Activated naive CD4-positive, alpha-beta T cell treated with anti-CD3 and anti-CD28 coated beads, Interleukin-2, amount 10 ng/mL, durations not matched to agents 7 days and 5 days (primary cell): ENCODE measurements at regions not wholly inside any gene's neighbourhood (a gene's known extent, or its start where the extent isn't known, plus 50 kb on each side); places are given as distances from the start of the nearest gene placed in this dataset.
"Not testable (repeated sequence)": the region's sequence is repeated elsewhere in the genome, so short reads cannot be mapped to it uniquely, and the experiment has no call there.

ENCODE experiments used
- CTCF ChIA-PET: fragments of 350-600 bp; sonication (Branson Sonifier 250); formaldehyde crosslinking; loops from one replicate; lab custom pipeline; 2021; ENCODE audit warnings: antibody characterized with exemption; lab: Charles Lee
- DNase-seq: peaks from one replicate; pipeline ENCODE4 v3.0.0-alpha.2; 2020
- H3K27ac Mint-ChIP-seq: one replicate; pipeline ENCODE4 v1.8.0; 2021; ENCODE audit warnings: mild to moderate bottlenecking, moderate library complexity, mixed read lengths
- H3K27me3 Mint-ChIP-seq: one replicate; pipeline ENCODE4 v1.8.0; 2021; ENCODE audit warnings: mild to moderate bottlenecking, mixed read lengths
- H3K36me3 Mint-ChIP-seq: one replicate; pipeline ENCODE4 v1.8.0; 2021; ENCODE audit warnings: mixed read lengths
- H3K4me1 Mint-ChIP-seq: one replicate; pipeline ENCODE4 v1.8.0; 2021; ENCODE audit warnings: mixed read lengths
- H3K4me3 Mint-ChIP-seq: one replicate; pipeline ENCODE4 v1.8.0; 2021; ENCODE audit warnings: mild to moderate bottlenecking, moderate library complexity, mixed read lengths
- H3K9me3 Mint-ChIP-seq: one replicate; pipeline ENCODE4 v1.8.0; 2021; ENCODE audit warnings: mixed read lengths

- Mint-ChIP-seq H3K27me3 (peaks cover 30% of the 10 kb centered on the region), H3K4me1 (peaks cover 11% of the 10 kb centered on the region), H3K9me3 (no peaks in the 10 kb centered on the region), H3K27ac (no peak overlapping the region), H3K36me3 (no peaks in the 10 kb centered on the region), H3K4me3 (no peak overlapping the region)
- no peak for DNase-seq
- CTCF ChIA-PET, result interaction anchor here (0.9 to 5.3 kb wide), 4 partner anchors 150 to 507 kb away, joined by 3 to 71 read pairs (median 22); partner anchors contain the start of gene ZFP36L2
These were observed 185.1 kb upstream of the HAAO start for GRCh38 chr2:42977270-42978174.

- peaks cover 20% of the 10 kb centered on the region for H3K4me1 Mint-ChIP-seq
- H3K9me3 Mint-ChIP-seq, result no peaks in the 10 kb centered on the region
- DNase-seq, result no peak
- CTCF ChIA-PET, result interaction anchor here (0.7 to 5.3 kb wide), 6 partner anchors 11 to 565 kb away, joined by 3 to 71 read pairs (median 14); partner anchors contain the start of gene ZFP36L2
- peaks cover 30% of the 10 kb centered on the region for H3K27me3 Mint-ChIP-seq
- no peak overlapping the region for H3K27ac Mint-ChIP-seq
- H3K4me3 Mint-ChIP-seq, result no peak overlapping the region
- no peaks in the 10 kb centered on the region for H3K36me3 Mint-ChIP-seq
These were observed 184.0 kb upstream of the HAAO start for GRCh38 chr2:42976351-42976750.

DNA sequence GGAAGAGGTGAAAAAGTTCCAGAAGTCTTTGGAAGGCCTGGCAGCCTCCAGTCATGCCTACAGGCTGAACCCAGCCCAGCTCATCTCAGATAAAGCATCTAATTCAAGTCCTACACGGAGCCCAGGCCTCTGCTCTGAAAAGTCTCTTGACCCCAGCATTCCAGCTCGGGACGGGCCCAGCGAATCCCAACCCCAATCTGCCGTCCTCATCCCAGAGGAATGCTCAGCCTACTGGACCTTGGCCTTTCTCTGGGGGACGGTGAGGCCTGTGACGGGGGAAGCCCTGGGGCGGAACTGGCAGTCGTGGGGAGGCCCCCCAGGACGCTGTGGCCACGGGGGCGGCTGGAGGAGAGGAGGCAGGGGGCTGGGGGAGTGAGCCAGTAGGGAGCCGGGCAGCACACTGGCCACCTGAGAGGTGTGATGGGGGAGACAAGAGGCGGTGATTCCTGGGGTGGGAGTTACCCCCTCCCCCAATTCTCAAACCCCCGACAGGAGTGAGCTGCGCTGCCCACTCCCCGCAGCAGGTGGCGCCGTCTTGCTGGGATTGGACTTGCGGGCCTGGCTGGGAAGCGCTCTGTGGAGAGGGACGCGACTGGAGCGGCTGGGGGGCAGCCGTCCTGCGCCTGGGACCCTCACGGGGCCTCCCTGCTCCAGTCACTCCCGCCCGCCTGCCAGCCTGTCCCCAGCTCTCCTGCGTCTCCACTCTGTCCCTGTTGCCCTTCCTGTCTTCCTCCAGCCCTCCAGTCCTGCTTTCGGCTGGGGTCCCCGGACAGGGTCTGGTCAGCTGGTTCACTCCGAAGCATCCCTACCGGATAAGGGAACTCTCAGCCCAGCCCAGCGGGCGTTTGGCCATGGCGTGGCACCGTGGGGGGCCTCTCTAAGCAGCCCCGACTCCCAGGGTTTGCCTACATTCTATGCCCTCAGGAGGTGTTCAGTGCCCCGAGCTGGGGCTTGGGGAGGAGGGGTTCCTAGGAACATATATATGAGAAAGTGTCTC, 182.6 kb upstream of the HAAO start:
- Mint-ChIP-seq H3K36me3 (no peaks in the 10 kb centered on the region), H3K4me1 (peaks cover 24% of the 10 kb centered on the region), H3K9me3 (no peaks in the 10 kb centered on the region), H3K27me3 (peaks cover 30% of the 10 kb centered on the region), H3K4me3 (no peak overlapping the region), H3K27ac (no peak overlapping the region)
- DNase-seq, result peak; percentile 70
- CTCF ChIA-PET, result interaction anchor here (0.7 to 5.3 kb wide), 16 partner anchors 10 to 567 kb away, joined by 3 to 71 read pairs (median 5); partner anchors contain the start of gene ZFP36L2

GRCh38 chr2:42974169-42974720, 181.9 kb upstream of the HAAO start:
- Mint-ChIP-seq H3K9me3 (no peaks in the 10 kb centered on the region), H3K4me3 (no peak overlapping the region), H3K4me1 (peaks cover 24% of the 10 kb centered on the region), H3K36me3 (no peaks in the 10 kb centered on the region), H3K27ac (no peak overlapping the region), H3K27me3 (peaks cover 33% of the 10 kb centered on the region)
- DNase-seq, result no peak
- CTCF ChIA-PET, result interaction anchor here (0.6 to 5.3 kb wide), 15 partner anchors 9 to 567 kb away, joined by 3 to 71 read pairs (median 5); partner anchors contain the start of gene ZFP36L2

DNA sequence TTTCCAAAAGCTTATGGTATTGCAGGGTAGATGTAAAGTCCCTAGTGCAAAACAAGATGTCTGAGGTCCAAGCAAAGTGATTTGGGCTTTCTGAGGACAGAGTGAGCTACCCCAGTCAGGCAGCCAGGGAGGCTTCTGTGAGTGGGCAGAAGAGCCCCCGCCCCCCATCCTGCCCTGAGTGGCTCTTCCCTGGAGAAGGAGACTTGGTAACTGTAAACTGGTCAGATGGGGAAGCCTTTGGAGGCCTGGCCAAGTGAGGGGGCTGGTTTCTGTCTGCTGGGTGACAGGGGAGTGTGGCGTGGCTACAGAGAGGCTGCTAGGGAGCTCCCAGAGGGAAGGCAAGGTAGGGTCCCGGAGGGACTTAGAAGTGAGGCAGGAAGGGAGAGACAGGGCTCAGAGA, 181.3 kb upstream of the HAAO start:
- H3K9me3 Mint-ChIP-seq, result no peaks in the 10 kb centered on the region
- no peaks in the 10 kb centered on the region for H3K36me3 Mint-ChIP-seq
- H3K27me3 Mint-ChIP-seq, result peaks cover 32% of the 10 kb centered on the region
- no peak overlapping the region for H3K27ac Mint-ChIP-seq
- H3K4me3 Mint-ChIP-seq, result no peak overlapping the region
- CTCF ChIA-PET, result interaction anchor here (0.7 to 5.3 kb wide), 11 partner anchors 8 to 564 kb away, joined by 3 to 71 read pairs (median 6); partner anchors contain the start of gene ZFP36L2
- peaks cover 24% of the 10 kb centered on the region for H3K4me1 Mint-ChIP-seq
- DNase-seq, result no peak

DNA sequence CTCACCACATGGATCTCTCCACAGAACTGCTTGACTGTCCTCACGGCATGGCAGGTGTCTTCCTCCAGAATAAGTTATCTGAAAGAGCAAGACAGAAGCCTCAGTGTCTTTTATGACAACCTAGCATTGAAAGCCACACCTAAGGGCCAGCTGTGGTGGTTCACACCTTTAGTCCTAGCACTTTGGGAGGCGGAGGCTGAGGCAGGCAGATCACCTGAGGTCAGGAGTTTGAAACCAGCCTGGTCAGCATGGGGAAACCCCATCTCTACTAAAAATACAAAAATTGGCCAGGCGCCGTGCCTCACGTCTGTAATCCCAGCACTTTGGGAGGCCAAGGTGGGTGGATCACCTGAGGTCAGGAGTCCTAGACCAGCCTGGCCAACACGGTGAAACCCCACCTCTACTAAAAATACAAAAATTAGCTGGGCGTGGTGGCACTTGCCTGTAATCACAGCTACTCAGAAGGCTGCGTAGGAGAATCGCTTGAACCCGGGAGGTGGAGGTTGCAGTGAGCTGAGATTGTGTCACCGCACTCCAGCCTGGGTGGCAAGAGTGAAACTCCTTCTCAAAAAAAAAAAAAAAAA, 180.6 kb upstream of the HAAO start:
- not testable (repeated sequence) for H3K4me3 Mint-ChIP-seq, H3K36me3 Mint-ChIP-seq, DNase-seq, H3K27ac Mint-ChIP-seq, H3K9me3 Mint-ChIP-seq
- CTCF ChIA-PET, result interaction anchor here (0.7 to 5.3 kb wide), 6 partner anchors 8 to 565 kb away, joined by 3 to 71 read pairs (median 6); partner anchors contain the start of gene ZFP36L2
- Mint-ChIP-seq H3K4me1 (peaks cover 24% of the 10 kb centered on the region), H3K27me3 (peaks cover 32% of the 10 kb centered on the region)

- H3K4me1 Mint-ChIP-seq, result peaks cover 24% of the 10 kb centered on the region
- H3K27me3 Mint-ChIP-seq, result peaks cover 28% of the 10 kb centered on the region
- H3K27ac Mint-ChIP-seq, result no peak overlapping the region
- H3K9me3 Mint-ChIP-seq, result no peaks in the 10 kb centered on the region
- no peak overlapping the region for H3K4me3 Mint-ChIP-seq
- CTCF ChIA-PET, result interaction anchor here (5.2 to 5.3 kb wide), 2 partner anchors 256 to 512 kb away, joined by 32 to 71 read pairs; partner anchors contain the start of gene ZFP36L2
- H3K36me3 Mint-ChIP-seq, result no peaks in the 10 kb centered on the region
- DNase-seq, result no peak
These were observed 179.8 kb upstream of the HAAO start for GRCh38 chr2:42971947-42972736.

DNA sequence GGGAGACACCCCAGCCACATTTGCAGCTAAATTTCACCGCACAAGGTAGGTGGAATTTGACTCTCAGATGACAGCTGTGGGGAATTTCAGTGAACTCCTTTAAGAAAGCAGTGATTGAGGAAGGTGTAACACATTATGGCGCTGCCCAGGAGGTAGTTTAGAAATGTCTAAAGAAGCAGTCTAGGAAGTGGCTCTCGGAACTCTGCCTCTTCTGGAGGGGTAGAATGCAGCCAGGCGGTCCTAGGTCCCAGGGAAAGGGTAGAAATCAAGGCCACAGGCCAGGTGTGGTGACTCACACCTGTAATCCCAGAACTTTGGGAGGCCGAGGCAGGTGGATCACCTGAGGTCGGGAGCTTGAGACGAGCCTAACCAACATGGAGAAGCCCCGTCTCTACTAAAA, 179.0 kb upstream of the HAAO start:
- CTCF ChIA-PET, result interaction anchor here (1.3 kb wide), 1 partner anchor 258 kb away, joined by 4 read pairs; no protein-coding TSS in a partner anchor
- Mint-ChIP-seq H3K36me3 (no peaks in the 10 kb centered on the region), H3K4me1 (peaks cover 20% of the 10 kb centered on the region), H3K27ac (no peak overlapping the region), H3K9me3 (no peaks in the 10 kb centered on the region), H3K27me3 (peaks cover 20% of the 10 kb centered on the region), H3K4me3 (no peak overlapping the region)
- DNase-seq, result no peak

- no peak overlapping the region for H3K4me3 Mint-ChIP-seq
- H3K9me3 Mint-ChIP-seq, result no peaks in the 10 kb centered on the region
- H3K4me1 Mint-ChIP-seq, result peaks cover 20% of the 10 kb centered on the region
- H3K27ac Mint-ChIP-seq, result no peak overlapping the region
- H3K36me3 Mint-ChIP-seq, result no peaks in the 10 kb centered on the region
- DNase-seq, result no peak
- CTCF ChIA-PET, result interaction anchor here (1.3 kb wide), 1 partner anchor 259 kb away, joined by 4 read pairs; no protein-coding TSS in a partner anchor
- peaks cover 15% of the 10 kb centered on the region for H3K27me3 Mint-ChIP-seq
These were observed 177.8 kb upstream of the HAAO start for GRCh38 chr2:42970151-42970550.

DNA sequence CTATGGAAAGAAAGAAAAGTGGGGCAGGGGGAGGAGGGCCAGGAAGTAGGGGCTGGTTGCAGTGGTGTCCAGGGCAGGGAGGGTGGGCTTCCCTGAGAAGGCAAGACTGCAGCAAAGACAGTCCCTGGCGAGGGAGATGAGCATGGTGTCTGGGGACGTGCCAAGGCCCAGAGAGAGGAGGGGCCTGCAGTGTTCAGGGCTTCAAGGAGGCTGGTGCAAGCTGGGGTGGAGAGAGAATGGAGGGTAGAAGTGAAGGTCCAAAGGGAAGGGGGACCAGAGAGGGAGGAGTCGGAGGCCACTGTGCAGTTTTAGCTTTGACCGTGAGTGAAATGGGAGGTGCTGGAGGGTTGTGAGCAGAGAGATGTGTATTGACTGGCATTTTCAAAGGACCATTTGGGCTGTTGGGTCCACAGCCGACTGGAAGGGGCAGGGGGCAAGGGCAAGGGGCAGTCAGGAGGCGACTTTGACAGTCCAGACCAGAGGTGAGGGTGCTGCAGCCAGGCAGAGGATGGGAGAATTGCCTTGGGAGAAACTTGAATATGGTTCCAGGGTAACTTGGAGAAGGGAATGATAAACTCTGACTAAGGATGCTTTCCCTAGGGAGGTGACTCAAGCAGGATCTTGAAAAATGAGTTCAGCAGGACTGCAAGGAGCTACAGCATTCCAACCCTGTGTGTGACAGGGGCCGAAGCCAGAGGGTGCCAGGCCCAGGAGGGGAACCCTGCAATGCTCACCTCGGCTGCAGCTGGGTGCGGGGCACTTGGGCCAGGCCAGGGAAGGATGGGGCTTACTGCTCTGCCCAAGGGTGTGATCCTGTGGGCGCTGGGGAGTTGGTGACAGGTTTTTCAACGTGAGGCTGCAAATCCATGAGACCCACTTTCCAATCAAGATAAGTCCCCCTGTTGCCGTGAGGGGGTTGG, 177.1 kb upstream of the HAAO start:
- CTCF ChIA-PET, result interaction anchor here (1.3 kb wide), 1 partner anchor 260 kb away, joined by 4 read pairs; no protein-coding TSS in a partner anchor
- no peaks in the 10 kb centered on the region for H3K9me3 Mint-ChIP-seq
- H3K27me3 Mint-ChIP-seq, result peaks cover 14% of the 10 kb centered on the region
- no peaks in the 10 kb centered on the region for H3K36me3 Mint-ChIP-seq
- H3K4me1 Mint-ChIP-seq, result peaks cover 20% of the 10 kb centered on the region
- no peak overlapping the region for H3K27ac Mint-ChIP-seq
- H3K4me3 Mint-ChIP-seq, result no peak overlapping the region
- DNase-seq, result no peak

- no peak for DNase-seq
- no peak overlapping the region for H3K27ac Mint-ChIP-seq
- H3K4me1 Mint-ChIP-seq, result peaks cover 17% of the 10 kb centered on the region
- H3K4me3 Mint-ChIP-seq, result no peak overlapping the region
- no peaks in the 10 kb centered on the region for H3K36me3 Mint-ChIP-seq
- CTCF ChIA-PET, result interaction anchor here (0.6 kb wide), 1 partner anchor 516 kb away, joined by 3 read pairs; no protein-coding TSS in a partner anchor
- no peaks in the 10 kb centered on the region for H3K9me3 Mint-ChIP-seq
- peaks cover 16% of the 10 kb centered on the region for H3K27me3 Mint-ChIP-seq
These were observed 175.7 kb upstream of the HAAO start for GRCh38 chr2:42967959-42968674.
